ENCODE measurements at regions not wholly inside any gene's neighbourhood (a gene's known extent, or its start where the extent isn't known, plus 50 kb on each side); places are given as distances from the start of the nearest gene placed in this dataset.
A peak's percentile ranks its signal among the peaks of the same experiment; 100 is the strongest.
"Not testable (repeated sequence)": the region's sequence is repeated elsewhere in the genome, so short reads cannot be mapped to it uniquely, and the experiment has no call there.

DNA sequence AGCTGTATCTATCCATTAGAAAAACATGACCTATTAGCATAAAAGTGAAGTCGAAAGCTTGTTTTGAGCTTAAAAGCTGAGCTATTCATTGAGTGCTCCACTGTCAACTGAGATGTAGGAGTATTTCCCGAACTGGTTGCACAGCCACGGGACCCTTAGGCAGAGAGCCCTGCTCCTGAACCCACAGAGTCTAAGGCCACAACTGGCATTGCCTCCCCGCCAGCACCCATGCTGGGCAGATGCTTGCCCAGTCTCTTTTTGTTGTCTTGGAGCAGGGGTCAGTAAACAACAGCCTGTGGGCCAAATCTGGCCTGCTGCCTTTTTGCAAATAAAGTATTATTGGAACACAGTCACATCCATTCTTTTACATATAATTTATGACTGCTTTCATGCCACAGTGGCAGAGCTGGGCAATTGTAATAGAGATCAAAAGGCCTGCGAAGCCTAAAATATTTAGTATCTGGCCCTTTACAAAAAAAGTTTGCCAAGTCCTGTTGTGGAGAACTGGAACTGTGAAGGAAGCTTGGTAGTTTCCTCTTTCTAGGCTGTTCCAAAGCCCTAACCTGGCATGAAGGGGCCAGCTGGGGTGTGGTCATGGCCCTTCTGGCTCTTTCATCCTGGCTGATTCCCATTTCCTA is 58.4 kb upstream of the WAPL start:
- DNase-seq (ENCODE audit: low read depth in 4 of 4, low spot score in 3 of 4), result no peak

DNA sequence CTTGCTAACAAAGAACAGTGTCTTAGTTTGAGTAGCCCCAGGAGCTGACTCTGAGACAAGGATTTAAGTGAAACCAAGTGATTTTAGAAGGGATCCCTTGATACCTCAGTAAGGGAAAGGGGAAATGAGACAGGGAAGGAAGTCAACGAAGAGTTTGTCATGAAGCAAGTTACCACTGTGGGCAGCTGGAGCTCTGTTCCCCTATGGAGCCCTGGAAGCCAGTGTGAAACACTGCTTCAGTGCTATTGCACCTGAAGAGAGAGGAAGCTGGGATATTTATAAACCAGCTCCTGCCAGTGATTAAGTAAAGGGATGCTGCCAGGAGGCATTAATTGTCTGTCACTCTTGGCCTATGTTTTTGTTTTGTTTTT is 58.9 kb upstream of the WAPL start:
- DNase-seq (ENCODE audit: low read depth in 4 of 4, low spot score in 3 of 4), result no peak

DNA sequence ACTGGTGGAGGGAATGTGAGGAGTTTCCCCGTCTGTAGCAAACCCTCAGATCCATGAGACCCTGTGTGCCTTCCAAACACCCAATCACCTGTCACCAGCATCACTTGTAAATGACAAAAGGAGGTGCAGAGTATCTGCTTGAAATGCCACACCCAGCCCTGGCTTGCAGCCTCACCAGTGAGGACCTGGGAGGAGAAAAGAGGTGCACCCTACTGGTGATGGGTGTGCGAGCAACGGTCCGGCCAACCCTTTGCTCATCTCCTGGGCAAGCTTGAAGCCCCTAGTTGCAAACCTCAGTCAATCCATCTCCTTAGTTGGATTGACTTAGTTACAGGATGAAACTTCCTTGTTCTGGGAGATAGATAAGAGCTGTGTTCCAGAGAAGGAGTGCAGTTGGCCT is 62.4 kb upstream of the WAPL start:
- no peak for DNase-seq (ENCODE audit: low read depth in 4 of 4, low spot score in 3 of 4)

DNA sequence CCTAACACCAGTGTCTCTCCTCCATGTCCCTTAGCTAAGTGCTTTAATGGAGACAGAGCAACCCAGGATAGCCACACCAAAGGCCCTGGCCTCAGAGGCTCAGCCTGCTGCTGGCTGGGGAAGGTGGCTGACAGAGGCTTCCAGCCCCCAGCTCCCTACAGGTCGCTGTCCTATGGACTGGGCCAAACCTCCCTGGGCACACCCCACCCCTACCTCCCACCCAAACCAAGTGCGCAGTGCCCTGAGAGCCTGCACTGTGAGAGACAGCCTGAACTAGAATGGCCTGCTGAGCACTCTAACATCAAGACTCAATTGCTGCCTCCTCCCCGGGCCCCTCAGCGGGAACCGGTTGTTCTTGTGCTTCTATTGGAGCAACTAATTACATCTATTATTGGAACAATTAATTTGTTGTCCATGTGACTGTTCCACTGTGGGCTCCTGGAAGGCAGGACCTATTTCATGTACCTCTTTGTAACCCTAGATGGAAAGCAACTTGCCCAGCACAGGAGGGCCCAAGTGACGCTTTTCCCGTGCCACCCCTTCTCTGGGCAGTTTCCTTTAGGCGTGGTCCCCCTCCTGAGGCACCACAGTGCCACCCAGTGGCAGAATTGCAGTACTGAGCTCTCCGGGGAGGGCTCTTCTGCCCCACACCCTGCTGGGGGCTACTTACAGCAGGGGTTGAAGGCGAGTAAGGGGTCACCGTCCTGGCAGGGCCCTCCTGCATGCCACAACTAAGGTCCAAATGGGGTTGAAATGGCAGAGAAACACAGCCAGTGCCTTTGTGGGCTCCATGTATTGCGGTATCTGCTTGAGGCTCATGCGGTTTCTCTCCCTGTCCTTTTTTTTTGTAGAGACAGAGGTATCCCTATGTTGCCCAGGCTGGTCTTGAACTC is 63.7 kb upstream of the WAPL start:
- peak; percentile 14 to 37 (median 28) for DNase-seq (ENCODE audit: low read depth in 4 of 4, low spot score in 3 of 4)

DNA sequence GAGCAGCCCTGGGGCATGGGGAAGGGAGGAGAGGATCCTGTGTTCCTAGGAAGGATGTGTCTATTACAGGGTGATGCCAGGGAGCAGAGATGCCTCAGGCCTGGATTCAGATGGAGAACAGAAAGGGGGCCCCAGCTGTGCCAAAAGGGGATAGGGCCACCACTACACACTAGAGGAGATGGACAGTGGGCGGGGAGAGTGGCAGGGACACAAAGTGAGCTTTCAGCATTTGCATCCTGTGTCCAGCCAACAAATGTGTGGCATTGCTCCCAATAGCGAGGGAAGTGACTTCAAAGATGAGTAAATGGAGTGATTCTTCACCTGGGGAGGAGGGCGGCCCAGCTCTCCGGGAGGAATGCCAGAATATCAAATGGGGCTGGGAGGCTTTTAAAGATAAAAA is 64.9 kb upstream of the WAPL start:
- DNase-seq (ENCODE audit: low read depth in 4 of 4, low spot score in 3 of 4), result no peak

DNA sequence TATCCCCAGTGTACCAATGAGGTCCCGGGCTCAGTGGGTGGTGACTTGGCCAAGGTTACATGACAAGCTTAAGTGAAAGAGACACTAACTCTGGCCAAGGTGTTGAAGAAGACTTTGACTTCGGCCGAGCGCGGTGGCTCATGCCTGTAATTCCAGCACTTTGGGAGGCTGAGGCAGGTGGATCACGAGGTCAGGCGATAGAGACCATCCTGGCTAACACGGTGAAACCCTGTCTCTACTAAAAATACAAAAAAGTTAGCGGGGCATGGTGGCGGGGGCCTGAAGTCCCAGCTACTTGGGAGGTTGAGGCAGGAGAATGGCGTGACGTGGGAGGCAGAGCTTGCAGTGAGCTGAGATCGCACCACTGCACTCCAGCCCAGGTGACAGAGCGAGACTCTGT is 65.6 kb upstream of the OPN4 start:
- DNase-seq (ENCODE audit: low read depth in 4 of 4, low spot score in 3 of 4), result not testable (repeated sequence)

DNA sequence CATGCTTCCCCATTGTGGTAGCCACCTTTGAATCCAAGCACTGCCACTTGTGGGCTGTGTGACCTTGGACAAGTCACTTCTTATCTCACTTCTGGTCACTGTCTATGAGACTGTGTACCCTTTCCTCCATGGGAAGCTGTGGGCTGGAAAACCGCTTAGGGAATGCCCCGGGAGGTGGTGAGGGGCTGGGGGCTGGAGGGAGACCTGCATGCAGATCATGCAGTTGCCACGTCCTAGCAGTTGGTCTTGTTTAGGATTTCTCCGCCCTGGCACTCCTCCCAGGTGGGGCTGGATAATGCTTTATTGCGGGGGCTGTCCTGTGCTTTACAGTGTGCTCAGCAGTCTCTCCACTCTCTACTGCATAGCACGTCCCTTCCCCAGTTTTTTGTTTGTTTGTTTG is 62.9 kb upstream of the OPN4 start:
- no peak for DNase-seq (ENCODE audit: low read depth in 4 of 4, low spot score in 3 of 4)

DNA sequence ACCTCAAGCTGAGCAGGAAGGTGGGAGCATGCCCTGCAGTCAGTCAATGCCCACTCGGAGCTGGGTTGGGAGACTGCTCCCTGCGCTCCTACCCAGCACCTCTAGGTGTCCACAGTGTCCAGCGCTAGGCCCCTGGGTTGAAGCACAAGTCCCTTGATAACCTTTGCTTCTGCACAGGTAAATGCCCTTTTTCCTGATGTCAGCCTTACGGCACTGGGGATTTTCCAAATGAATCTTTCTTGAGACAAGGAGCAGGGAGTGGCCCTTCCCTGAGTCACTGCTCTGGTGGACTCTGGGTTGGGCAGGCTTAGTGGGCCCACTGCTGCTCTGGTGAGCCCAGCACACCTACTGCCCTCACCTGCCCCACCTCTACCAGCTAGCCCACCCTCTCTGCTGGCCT is 61.9 kb upstream of the OPN4 start:
- no peak for DNase-seq (ENCODE audit: low read depth in 4 of 4, low spot score in 3 of 4)

DNA sequence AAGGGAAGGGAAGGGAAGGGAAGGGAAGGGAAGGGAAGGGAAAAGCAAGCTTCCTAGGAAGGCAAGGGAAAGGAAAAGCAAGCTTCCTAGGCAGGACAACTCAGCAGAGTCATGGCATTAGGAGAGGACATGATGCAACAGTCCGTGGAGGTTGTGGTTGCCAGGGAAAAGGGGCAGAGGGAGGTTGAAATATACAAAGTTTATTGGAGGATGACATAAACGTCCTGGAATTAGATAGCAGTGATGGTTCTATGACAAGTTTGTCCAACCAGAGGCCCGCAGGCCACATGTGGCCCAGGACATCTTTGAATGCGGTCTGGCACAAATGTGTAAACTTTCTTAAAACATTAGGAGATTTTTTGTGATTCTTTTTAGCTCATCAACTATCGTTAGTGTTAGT is 59.8 kb upstream of the OPN4 start:
- DNase-seq (ENCODE audit: low read depth in 4 of 4, low spot score in 3 of 4), result no peak

DNA sequence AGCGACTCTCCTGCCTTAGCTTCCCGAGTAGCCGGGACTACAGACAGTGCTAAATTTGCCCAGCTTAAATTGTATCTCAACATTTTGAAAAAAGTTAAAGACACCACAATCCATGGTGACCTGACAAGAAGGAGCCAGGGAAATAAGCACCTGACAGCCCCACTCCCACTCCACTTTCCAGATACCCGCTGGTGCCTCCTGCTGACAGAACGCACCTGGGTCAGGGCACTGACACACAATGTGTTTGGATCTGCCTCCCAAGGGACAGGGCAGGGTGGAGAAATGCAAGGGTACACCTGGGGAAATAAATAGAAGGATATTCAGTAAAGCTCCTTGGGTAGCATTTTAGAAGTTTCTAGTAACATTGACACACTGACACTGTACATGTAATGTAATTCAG is 58.9 kb upstream of the OPN4 start:
- no peak for DNase-seq (ENCODE audit: low read depth in 4 of 4, low spot score in 3 of 4)

DNA sequence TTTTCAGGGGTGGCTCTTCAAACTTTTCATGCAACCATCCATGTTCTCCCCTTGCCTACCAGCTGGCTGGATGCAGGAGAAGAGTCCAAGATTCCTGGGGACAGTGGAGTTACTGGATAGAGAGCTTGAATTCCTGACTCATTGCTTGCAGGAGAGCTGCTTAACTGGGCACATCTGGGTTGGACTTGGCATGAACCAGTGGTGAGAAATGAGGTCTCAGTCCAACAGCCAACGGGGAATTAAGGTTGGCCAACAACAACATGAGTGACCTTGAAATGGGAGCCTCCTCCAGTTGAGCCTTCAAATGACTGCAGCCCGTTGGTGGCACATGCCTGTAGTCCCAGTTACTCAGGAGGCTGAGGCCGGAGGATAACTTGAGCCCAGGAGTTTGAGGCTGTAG is 58.1 kb upstream of the OPN4 start:
- no peak for DNase-seq (ENCODE audit: low read depth in 4 of 4, low spot score in 3 of 4)

DNA sequence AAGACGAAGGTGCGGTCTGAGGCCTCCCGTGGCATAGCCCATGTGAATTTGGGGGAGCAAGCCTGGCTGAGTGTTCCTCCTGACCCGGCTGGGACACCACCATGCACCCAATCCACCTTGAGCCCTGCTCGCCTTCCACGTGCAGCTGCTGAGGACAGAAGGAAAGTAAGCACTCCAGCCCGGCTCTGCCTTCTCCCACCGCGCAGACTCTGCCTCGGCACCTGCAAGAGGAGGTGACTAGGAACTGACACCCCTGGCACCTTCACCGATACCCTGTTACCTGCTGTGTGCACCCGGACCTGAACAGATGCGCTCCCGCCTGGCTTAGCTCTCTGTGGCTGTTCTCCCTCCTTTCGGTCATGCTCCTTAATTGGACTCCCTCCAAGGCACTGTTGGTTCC is 57.0 kb upstream of the OPN4 start:
- DNase-seq (ENCODE audit: low read depth in 4 of 4, low spot score in 3 of 4), result no peak

DNA sequence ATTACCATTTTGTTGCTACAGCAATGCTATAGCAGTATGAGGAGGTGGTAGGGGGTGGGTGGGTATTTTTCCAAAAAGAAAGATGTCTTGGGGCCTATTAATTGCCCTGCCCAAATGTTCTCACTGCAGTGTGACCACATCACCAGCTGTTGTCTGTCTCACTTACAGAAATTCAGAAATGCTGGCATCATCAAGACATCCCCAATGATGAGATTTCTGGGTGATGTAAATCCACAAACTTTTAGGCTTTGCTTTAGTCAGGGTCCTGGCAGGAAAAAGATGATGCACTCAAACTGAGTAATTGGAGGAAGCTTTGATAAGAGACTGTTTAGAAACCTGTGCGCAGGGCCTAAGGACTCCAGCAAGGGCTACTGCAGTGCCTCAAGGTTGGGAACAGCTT is 56.2 kb upstream of the OPN4 start:
- no peak for DNase-seq (ENCODE audit: low read depth in 4 of 4, low spot score in 3 of 4)

DNA sequence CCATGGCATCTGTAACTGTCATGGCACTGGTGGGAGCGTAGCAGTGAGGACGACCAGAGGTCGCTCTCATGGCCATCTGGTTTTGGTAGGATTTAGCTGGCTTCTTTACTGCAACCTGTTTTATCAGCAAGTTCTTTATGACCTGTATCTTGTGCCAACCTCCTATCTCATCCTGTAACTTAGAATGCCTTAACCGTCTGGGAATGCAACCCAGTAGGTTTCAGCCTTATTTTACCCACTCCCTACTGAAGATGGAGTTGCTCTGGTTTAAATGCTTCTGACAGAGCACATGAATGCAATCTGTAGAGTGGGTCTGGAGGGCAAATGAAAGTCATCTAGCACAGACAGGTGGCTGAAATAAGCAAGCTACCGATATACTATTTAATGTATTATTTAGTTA is 55.3 kb upstream of the OPN4 start:
- no peak for DNase-seq (ENCODE audit: low read depth in 4 of 4, low spot score in 3 of 4)

DNA sequence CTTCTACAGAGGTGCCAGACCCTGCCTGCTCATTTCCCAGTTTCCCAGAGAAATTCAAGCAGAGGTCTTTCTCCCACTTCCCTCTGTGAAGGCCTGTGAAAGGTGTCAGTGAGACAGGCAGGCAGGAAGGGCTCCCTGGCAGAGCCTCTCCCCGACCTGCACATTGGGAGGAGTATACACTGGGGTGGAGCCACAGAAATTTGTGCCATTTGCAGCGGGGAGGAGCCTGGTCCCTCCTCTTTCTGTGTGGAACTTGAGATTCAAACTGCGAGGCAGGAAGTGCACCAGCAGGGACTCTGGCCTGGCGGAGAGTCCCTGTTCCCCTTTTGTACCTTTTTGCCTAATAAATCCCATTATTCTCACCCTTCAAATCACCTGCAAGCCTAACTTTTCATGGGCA is 54.6 kb upstream of the OPN4 start:
- no peak for DNase-seq (ENCODE audit: low read depth in 4 of 4, low spot score in 3 of 4)

DNA sequence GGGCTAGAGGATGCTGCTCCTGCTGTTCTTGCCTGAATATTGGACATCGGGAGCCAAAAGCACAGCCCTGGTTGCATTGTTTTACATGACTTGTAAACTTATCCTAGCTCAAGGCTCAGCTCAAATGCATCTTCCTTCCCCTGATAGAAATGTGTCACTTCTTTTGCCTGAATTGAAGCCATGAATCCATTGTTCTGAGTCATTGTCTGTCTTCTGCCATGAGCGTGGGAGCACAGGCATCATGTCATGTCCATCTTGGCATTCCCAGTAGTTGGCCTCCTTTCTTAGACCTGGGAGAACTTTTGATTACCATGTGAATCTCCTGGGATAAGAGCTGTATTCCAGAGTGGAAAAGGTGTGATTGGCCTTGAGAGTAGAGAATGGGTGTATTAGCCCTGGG is 54.1 kb upstream of the OPN4 start:
- no peak for DNase-seq (ENCODE audit: low read depth in 4 of 4, low spot score in 3 of 4)

DNA sequence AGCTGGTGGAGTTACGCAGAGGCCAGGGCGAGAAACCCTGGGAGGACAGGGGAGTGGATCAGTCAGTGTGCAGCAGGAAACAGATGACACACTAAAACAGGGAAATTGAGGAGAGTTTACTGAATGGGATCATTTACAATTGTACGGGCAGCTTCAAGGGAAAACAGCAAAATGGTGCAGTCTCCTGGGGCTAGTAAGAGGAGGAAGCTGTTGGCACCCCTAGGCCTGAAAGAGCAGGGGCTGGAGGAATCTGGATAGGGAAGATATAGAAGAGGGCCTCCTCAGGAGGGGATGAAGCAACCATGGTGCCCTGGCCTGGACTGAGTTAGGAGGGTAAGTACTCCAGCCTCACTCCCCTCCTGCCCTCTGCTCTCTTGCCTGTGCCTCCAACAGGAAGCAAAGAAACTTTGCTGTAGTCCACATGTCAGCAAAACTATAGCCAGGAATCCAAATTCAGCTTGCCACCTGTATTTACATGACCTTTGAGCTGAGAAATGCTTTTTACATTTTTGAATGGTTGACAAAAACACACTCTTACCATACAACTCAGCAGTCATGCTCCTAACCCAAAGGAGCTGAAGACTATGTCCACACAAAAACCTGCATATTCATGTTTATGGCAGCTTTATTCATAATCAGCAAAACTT is 52.3 kb upstream of the OPN4 start:
- DNase-seq (ENCODE audit: low read depth in 4 of 4, low spot score in 3 of 4), result no peak

DNA sequence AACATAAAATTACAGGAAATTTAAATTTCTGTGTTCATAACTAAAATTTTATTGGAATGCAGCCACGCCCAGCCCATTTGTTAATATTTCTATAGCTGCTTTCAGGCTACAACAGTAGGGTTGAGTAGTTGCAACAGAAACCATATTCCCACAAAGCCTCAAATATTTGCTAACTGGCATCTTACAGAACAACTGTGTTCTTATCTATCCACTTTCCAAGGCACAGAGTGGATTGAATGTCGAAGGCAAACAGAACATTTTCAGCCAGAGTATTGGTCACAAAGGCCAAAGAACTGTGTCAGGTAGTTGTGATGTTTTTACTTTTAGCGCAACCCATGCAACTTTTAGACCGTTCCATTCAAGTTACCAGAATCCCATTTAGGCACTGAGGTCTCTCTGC is 51.1 kb upstream of the OPN4 start:
- DNase-seq (ENCODE audit: low read depth in 4 of 4, low spot score in 3 of 4), result no peak
